ENCODE measurements at regions not wholly inside any gene's neighbourhood (a gene's known extent, or its start where the extent isn't known, plus 50 kb on each side); places are given as distances from the start of the nearest gene placed in this dataset.

DNA sequence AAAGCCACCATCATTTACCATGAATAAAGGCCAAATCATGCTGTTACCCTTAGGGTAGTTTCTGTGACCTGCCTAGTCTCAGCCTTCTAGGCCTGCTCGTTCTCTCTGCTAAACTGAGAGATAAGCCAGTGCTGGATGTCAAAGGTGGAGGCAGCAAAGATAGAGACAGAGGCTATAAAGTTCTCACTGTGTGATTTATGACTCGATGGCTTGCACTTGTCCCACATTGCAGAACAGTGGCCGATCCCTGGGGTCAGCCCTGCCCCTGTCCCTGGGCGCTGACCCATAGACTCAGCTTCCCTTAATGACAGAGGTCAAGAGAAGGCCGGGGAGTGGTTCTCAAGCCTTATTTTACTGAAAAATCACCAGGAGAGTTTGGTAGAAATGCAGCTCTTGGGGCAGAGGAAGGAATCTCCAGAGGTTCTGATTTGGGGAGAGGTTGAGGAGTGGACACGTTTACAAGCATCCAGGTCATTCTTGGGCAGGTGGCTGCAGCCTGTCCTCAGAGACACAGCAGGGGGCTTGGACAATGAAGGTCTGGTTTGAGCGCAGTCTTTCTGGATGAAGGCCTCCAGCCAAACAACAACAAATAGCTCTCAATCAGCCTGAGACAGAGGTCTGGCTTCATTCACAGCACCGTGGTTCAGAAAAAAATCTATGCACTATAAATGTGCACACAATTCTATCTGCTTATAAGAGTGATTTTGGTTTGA, 143.5 kb downstream of the ACKR3 start:
- H3K9ac ChIP-seq (ENCODE audit: low read length) = no peak overlapping the region
- no peaks in the 10 kb centered on the region for H3K9me3 ChIP-seq (ENCODE audit: insufficient read depth, low read depth, low read length)
- WGBS (ENCODE audit: extremely low coverage, insufficient coverage, insufficient read length) = no CpG with 5 or more reads among the region's 8 CpGs
- peaks cover 54% of the 10 kb centered on the region for H3K79me1 ChIP-seq (ENCODE audit: low read length)
- peak overlapping the region; percentile 24 for H3K14ac ChIP-seq (ENCODE audit: low read length)
- H4K91ac ChIP-seq (ENCODE audit: low read depth, low read length) = peak overlapping the region; percentile 16
- H4K8ac ChIP-seq (ENCODE audit: low read depth, low read length) = peak overlapping the region; percentile 19
- H3K4me1 ChIP-seq (ENCODE audit: control insufficient read depth in 1 of 2, insufficient read depth in 2 of 2, low read length in 2 of 2) = peaks cover 20 to 24% of the 10 kb centered on the region in 2 experiments
- H3K18ac ChIP-seq (ENCODE audit: low read length) = no peak overlapping the region
- peak overlapping the region; percentile 49 for H2BK120ac ChIP-seq (ENCODE audit: insufficient read depth, low read length, poor library complexity)
- no peak overlapping the region for H3K23ac ChIP-seq (ENCODE audit: low read length)
- no peak overlapping the region for H3K4me2 ChIP-seq (ENCODE audit: low read length)
- H2BK12ac ChIP-seq (ENCODE audit: low read length) = peak overlapping the region; percentile 15
- H2BK5ac ChIP-seq (ENCODE audit: low read depth, low read length, poor library complexity) = peak overlapping the region; percentile 69
- H3K4ac ChIP-seq (ENCODE audit: low read depth, low read length) = peak overlapping the region; percentile 11
- H3K36me3 ChIP-seq (ENCODE audit: control insufficient read depth in 1 of 2, insufficient read depth in 2 of 2, low read length in 2 of 2) = no peaks in the 10 kb centered on the region
- DNase-seq = no peak
- H3K27me3 ChIP-seq (ENCODE audit: insufficient read depth, low read length) = no peaks in the 10 kb centered on the region
- no peak overlapping the region for H4K12ac ChIP-seq (ENCODE audit: low read depth, low read length)
- no peak overlapping the region for H2AFZ ChIP-seq (ENCODE audit: insufficient read depth, low read length, poor library complexity)
- peak overlapping the region; percentile 91 for H3K27ac ChIP-seq (ENCODE audit: low read depth, low read length)
- peaks cover 6% of the 10 kb centered on the region for H3K79me2 ChIP-seq (ENCODE audit: control insufficient read depth, insufficient read depth, low read length, poor library complexity)
- H3K4me3 ChIP-seq (ENCODE audit: low read depth, low read length) = no peak overlapping the region
- H2AK5ac ChIP-seq (ENCODE audit: low read length) = no peak overlapping the region

DNA sequence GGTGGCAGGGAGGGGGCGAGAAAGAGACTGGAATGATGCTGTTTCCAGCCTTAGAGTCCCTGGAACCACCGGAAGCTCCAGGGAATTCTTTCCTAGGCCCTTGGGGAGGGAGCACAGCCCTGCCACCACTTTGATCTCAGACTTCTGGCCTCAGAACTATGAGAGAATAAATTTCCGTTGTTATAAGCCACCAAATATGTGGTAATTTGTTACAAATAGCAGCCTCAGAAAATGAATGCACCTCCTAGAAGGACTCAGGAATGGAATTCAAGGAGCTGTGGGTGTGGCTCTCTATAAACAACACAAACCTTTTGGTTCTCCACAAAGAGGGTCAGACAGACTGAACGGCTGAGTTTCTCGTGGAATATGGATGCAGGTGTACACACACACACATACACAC, 144.5 kb downstream of the ACKR3 start:
- DNase-seq = no peak
- Histone ChIP-seq H3K4me2 (ENCODE audit: low read length) (no peak overlapping the region), H3K4ac (ENCODE audit: low read depth, low read length) (peak overlapping the region; percentile 66), H2AK5ac (ENCODE audit: low read length) (peak overlapping the region; percentile 86), H4K8ac (ENCODE audit: low read depth, low read length) (peak overlapping the region; percentile 74), H4K91ac (ENCODE audit: low read depth, low read length) (peak overlapping the region; percentile 98), H2BK12ac (ENCODE audit: low read length) (peak overlapping the region; percentile 98), H3K18ac (ENCODE audit: low read length) (peak overlapping the region; percentile 96), H2BK5ac (ENCODE audit: low read depth, low read length, poor library complexity) (peak overlapping the region; percentile 91), H3K9me3 (ENCODE audit: insufficient read depth, low read depth, low read length) (no peaks in the 10 kb centered on the region), H2AFZ (ENCODE audit: insufficient read depth, low read length, poor library complexity) (peak overlapping the region; percentile 8), H3K27ac (ENCODE audit: low read depth, low read length) (peak overlapping the region; percentile 91), H3K14ac (ENCODE audit: low read length) (peak overlapping the region; percentile 92), H3K4me3 (ENCODE audit: low read depth, low read length) (no peak overlapping the region), H4K12ac (ENCODE audit: low read depth, low read length) (peak overlapping the region; percentile 26), H3K27me3 (ENCODE audit: insufficient read depth, low read length) (no peaks in the 10 kb centered on the region), H3K36me3 (ENCODE audit: control insufficient read depth in 1 of 2, insufficient read depth in 2 of 2, low read length in 2 of 2) (no peaks in the 10 kb centered on the region), H3K79me1 (ENCODE audit: low read length) (peaks cover 57% of the 10 kb centered on the region), H3K4me1 (ENCODE audit: control insufficient read depth in 1 of 2, insufficient read depth in 2 of 2, low read length in 2 of 2) (peaks cover 26 to 31% of the 10 kb centered on the region in 2 experiments), H3K23ac (ENCODE audit: low read length) (no peak overlapping the region), H3K79me2 (ENCODE audit: control insufficient read depth, insufficient read depth, low read length, poor library complexity) (peaks cover 8% of the 10 kb centered on the region), H2BK120ac (ENCODE audit: insufficient read depth, low read length, poor library complexity) (peak overlapping the region; percentile 91), H3K9ac (ENCODE audit: low read length) (no peak overlapping the region)
- no CpG with 5 or more reads among the region's 5 CpGs for WGBS (ENCODE audit: extremely low coverage, insufficient coverage, insufficient read length)

DNA sequence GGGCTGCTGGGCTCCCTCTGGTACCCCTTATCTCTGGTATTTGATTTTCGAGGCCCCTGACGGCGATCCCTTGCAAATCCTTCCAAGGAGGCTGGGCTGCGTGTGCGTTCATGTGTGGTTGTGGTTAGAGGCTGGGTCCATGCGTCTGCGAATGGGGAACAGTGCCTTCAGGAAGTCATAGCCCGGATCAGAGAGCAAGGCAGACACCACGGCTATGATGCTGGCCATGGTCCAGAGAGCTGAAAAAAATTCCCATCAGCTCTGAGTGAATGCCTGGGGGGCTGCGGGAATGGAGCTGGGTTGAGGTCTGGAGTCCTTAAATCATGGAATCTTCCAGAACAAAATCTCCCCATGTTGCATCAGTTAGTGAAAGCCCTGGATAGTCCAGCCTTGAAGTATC, 145.5 kb downstream of the ACKR3 start:
- Histone ChIP-seq H3K27ac (ENCODE audit: low read depth, low read length) (peak overlapping the region; percentile 57), H3K79me1 (ENCODE audit: low read length) (peaks cover 61% of the 10 kb centered on the region), H3K4me2 (ENCODE audit: low read length) (no peak overlapping the region), H2BK12ac (ENCODE audit: low read length) (peak overlapping the region; percentile 95), H4K91ac (ENCODE audit: low read depth, low read length) (peak overlapping the region; percentile 71), H4K8ac (ENCODE audit: low read depth, low read length) (peak overlapping the region; percentile 20), H3K4me1 (ENCODE audit: control insufficient read depth in 1 of 2, insufficient read depth in 2 of 2, low read length in 2 of 2) (peaks cover 29 to 31% of the 10 kb centered on the region in 2 experiments), H3K9me3 (ENCODE audit: insufficient read depth, low read depth, low read length) (no peaks in the 10 kb centered on the region), H3K4ac (ENCODE audit: low read depth, low read length) (peak overlapping the region; percentile 16), H3K9ac (ENCODE audit: low read length) (no peak overlapping the region), H3K36me3 (ENCODE audit: control insufficient read depth in 1 of 2, insufficient read depth in 2 of 2, low read length in 2 of 2) (no peaks in the 10 kb centered on the region), H4K12ac (ENCODE audit: low read depth, low read length) (no peak overlapping the region), H2BK120ac (ENCODE audit: insufficient read depth, low read length, poor library complexity) (peak overlapping the region; percentile 87), H3K18ac (ENCODE audit: low read length) (peak overlapping the region; percentile 64), H3K79me2 (ENCODE audit: control insufficient read depth, insufficient read depth, low read length, poor library complexity) (peaks cover 8% of the 10 kb centered on the region), H2AK5ac (ENCODE audit: low read length) (peak overlapping the region; percentile 92), H2AFZ (ENCODE audit: insufficient read depth, low read length, poor library complexity) (peak overlapping the region; percentile 1), H3K27me3 (ENCODE audit: insufficient read depth, low read length) (no peaks in the 10 kb centered on the region), H2BK5ac (ENCODE audit: low read depth, low read length, poor library complexity) (peak overlapping the region; percentile 68), H3K14ac (ENCODE audit: low read length) (peak overlapping the region; percentile 90), H3K4me3 (ENCODE audit: low read depth, low read length) (no peak overlapping the region), H3K23ac (ENCODE audit: low read length) (no peak overlapping the region)
- no CpG with 5 or more reads among the region's 10 CpGs for WGBS (ENCODE audit: extremely low coverage, insufficient coverage, insufficient read length)
- no peak for DNase-seq

DNA sequence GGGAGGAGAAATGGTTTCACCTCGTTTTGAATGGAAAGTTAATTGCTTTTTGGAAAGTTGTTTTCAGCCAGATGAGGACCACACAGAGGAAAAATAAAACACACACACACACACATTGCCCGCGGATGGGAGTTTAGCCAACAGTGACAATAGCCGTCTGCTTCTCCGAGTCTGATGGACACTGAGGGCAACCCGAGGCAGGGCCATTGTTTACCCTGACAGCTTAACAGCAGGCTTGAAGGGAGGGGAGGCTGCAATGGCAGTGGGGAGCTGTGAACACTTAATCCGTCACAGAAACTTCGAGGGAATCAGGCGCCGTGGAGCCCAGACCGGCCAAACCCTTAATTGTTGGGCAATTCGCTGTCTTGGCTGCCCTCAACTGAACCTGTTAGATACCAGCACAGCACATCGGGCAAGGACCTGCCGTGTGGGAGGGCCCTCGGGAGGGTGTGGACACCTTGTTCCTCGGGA, 145.9 kb downstream of the ACKR3 start:
- Histone ChIP-seq H2BK5ac (ENCODE audit: low read depth, low read length, poor library complexity) (peak overlapping the region; percentile 8), H4K12ac (ENCODE audit: low read depth, low read length) (no peak overlapping the region), H3K27me3 (ENCODE audit: insufficient read depth, low read length) (no peaks in the 10 kb centered on the region), H3K18ac (ENCODE audit: low read length) (peak overlapping the region; percentile 7), H3K4me1 (ENCODE audit: control insufficient read depth in 1 of 2, insufficient read depth in 2 of 2, low read length in 2 of 2) (peaks cover 29 to 31% of the 10 kb centered on the region in 2 experiments), H3K9ac (ENCODE audit: low read length) (no peak overlapping the region), H3K79me1 (ENCODE audit: low read length) (peaks cover 61% of the 10 kb centered on the region), H3K36me3 (ENCODE audit: control insufficient read depth in 1 of 2, insufficient read depth in 2 of 2, low read length in 2 of 2) (no peaks in the 10 kb centered on the region), H3K14ac (ENCODE audit: low read length) (peak overlapping the region; percentile 21), H4K8ac (ENCODE audit: low read depth, low read length) (peak overlapping the region; percentile 2), H3K4me3 (ENCODE audit: low read depth, low read length) (no peak overlapping the region), H2BK12ac (ENCODE audit: low read length) (peak overlapping the region; percentile 41), H2AK5ac (ENCODE audit: low read length) (peak overlapping the region; percentile 26), H2AFZ (ENCODE audit: insufficient read depth, low read length, poor library complexity) (no peak overlapping the region), H3K23ac (ENCODE audit: low read length) (no peak overlapping the region), H3K9me3 (ENCODE audit: insufficient read depth, low read depth, low read length) (no peaks in the 10 kb centered on the region), H3K79me2 (ENCODE audit: control insufficient read depth, insufficient read depth, low read length, poor library complexity) (peaks cover 8% of the 10 kb centered on the region), H3K4ac (ENCODE audit: low read depth, low read length) (no peak overlapping the region), H2BK120ac (ENCODE audit: insufficient read depth, low read length, poor library complexity) (peak overlapping the region; percentile 3), H3K4me2 (ENCODE audit: low read length) (no peak overlapping the region), H4K91ac (ENCODE audit: low read depth, low read length) (peak overlapping the region; percentile 88), H3K27ac (ENCODE audit: low read depth, low read length) (peak overlapping the region; percentile 57)
- no peak for DNase-seq
- WGBS (ENCODE audit: extremely low coverage, insufficient coverage, insufficient read length) = no CpG with 5 or more reads among the region's 16 CpGs
